Spleen (tissue), 11 donors: ENCODE measurements at regions not wholly inside any gene's neighbourhood (a gene's known extent, or its start where the extent isn't known, plus 50 kb on each side); places are given as distances from the start of the nearest gene placed in this dataset.

ENCODE experiments used
- DNase-seq: peaks from one replicate; pipeline ENCODE4 v3.0.0-alpha.2; 2020
- H3K27ac ChIP-seq, 8 donors: fragments of 200-600 bp; sonication (generic) in 7 of 8; 1 replicate in 4 of 8; 2 replicates in 4 of 8; pipeline versions ENCODE4 v1.5.0 to v1.8.0; 2016 to 2021; ENCODE audit warnings: inconsistent platforms in 4 of 8, mild to moderate bottlenecking in 4 of 8, moderate library complexity in 1 of 8
- H3K27me3 ChIP-seq, 7 donors: fragments of 200-600 bp; sonication (generic) in 6 of 7; replicated peaks in 1 of 7; 1 replicate in 4 of 7; 2 replicates in 3 of 7; pipeline versions ENCODE4 v1.5.0 to v1.8.0; 2016 to 2021; ENCODE audit warnings: inconsistent platforms in 3 of 7, mild to moderate bottlenecking in 1 of 7
- H3K36me3 ChIP-seq, 6 donors: fragments of 200-600 bp; sonication (generic) in 5 of 6; 1 replicate in 4 of 6; 2 replicates in 2 of 6; pipeline versions ENCODE4 v1.5.0 to v1.8.0; 2016 to 2021; ENCODE audit warnings: inconsistent platforms in 2 of 6
- H3K4me1 ChIP-seq, 6 donors: fragments of 200-600 bp; sonication (generic) in 5 of 6; 1 replicate in 3 of 6; 2 replicates in 3 of 6; pipeline versions ENCODE4 v1.5.0 to v1.8.0; 2016 to 2021; ENCODE audit warnings: inconsistent platforms in 3 of 6
- H3K4me3 ChIP-seq, 8 donors: fragments of 200-600 bp; sonication (generic) in 7 of 8; 1 replicate in 4 of 8; 2 replicates in 4 of 8; pipeline versions ENCODE4 v1.5.0 to v1.8.0; 2016 to 2021; ENCODE audit warnings: inconsistent platforms in 4 of 8, mild to moderate bottlenecking in 4 of 8, moderate library complexity in 2 of 8
- H3K9me3 ChIP-seq, 8 donors: fragments of 200-600 bp; sonication (generic) in 7 of 8; 1 replicate in 4 of 8; 2 replicates in 4 of 8; pipeline versions ENCODE4 v1.5.0 to v1.8.0; 2016 to 2021; ENCODE audit warnings: inconsistent platforms in 4 of 8
- CTCF ChIP-seq, 11 experiments: fragments of 200-600 bp in 7 of 11; fragments of 450-650 bp in 4 of 11; sonication (generic) in 4 of 11; IDR thresholded peaks in 8 of 11; conservative IDR thresholded peaks in 3 of 11; 1 replicate in 7 of 11; 2 replicates in 4 of 11; pipeline versions ENCODE4 v1.4.0 to v1.8.0; 2016 to 2021; ENCODE audit warnings: antibody characterized with exemption in 11 of 11, inconsistent platforms in 4 of 11, mild to moderate bottlenecking in 1 of 11
- POLR2A ChIP-seq, 3 donors: fragments of 450-650 bp; IDR thresholded peaks; one replicate each; pipeline ENCODE4 v1.5.1; 2017; ENCODE audit warnings: antibody characterized with exemption in 3 of 3, mild to moderate bottlenecking in 1 of 3
- POLR2AphosphoS5 ChIP-seq, 3 donors: sonication (generic); formaldehyde crosslinking; IDR thresholded peaks; one replicate each; pipeline ENCODE4 v1.5.1; 2017; ENCODE audit warnings: antibody characterized with exemption in 3 of 3
- WGBS, 5 donors: extraction: QIAGEN DNeasy Blood & Tissue Kit in 3 of 5; methylation state at CpG; one replicate each; pipeline versions ENCODE4 v1.1.5 to v1.1.7; 2013 to 2018; 5-methylcytosine and 5-hydroxymethylcytosine counted together
- intact Hi-C: fragments of 100-400 bp; cut with DNase I; formaldehyde crosslinking; loops from one replicate; pipeline ENCODE4 v1.15.0; 2023; ENCODE audit warnings: low total_unique reads
- donor health status: healthy with polysubstance abuse.
- donor health status: DM: no; HTN: no; CAD: no; lungs with moderate emphysema.
- donor health status: DM: no; HTN: no; CAD: no.
- donor health status: Bipolar disorder and iron deficiency.
- donor health status: healthy.
- donor health status: DM: no; HTN: no; CAD: no.
- donor health status: DM: yes; HTN: yes; CAD: no.

GRCh38 chr16:9235867-9236266 lies 144.4 kb downstream of the HAPSTR1 start:
- no peak for DNase-seq
- WGBS, 5 donors: 23 to 44% (median 34%) methylated on average over 2 of the region's 2 CpGs
- Histone ChIP-seq H3K36me3 (no peaks in the 10 kb centered on the region), H3K4me3 (no peak overlapping the region), H3K9me3 (peaks cover 0 to 16% (median 10%) of the 10 kb centered on the region in 8 donors), H3K4me1 (peaks cover 0 to 5% (median 0%) of the 10 kb centered on the region in 6 donors), H3K27ac (no peak overlapping the region), H3K27me3 (peaks cover 0 to 15% (median 0%) of the 10 kb centered on the region in 7 donors)
- intact Hi-C loops: no loop called here
- TF ChIP-seq POLR2AphosphoS5 (IDR thresholded peaks at IDR 0.05): no peak
- no peak for TF ChIP-seq POLR2A (IDR thresholded peaks at IDR 0.05)
- no peak for TF ChIP-seq CTCF (IDR thresholded peaks at IDR 0.05 in 8 of 11, conservative IDR thresholded peaks at IDR 0.05 in 3 of 11)

GRCh38 chr16:9236319-9236718 lies 144.9 kb downstream of the HAPSTR1 start:
- Histone ChIP-seq H3K9me3 (peaks cover 0 to 16% (median 10%) of the 10 kb centered on the region in 8 donors), H3K27me3 (peaks cover 0 to 11% (median 0%) of the 10 kb centered on the region in 7 donors), H3K27ac (no peak overlapping the region), H3K4me3 (no peak overlapping the region), H3K4me1 (peaks cover 0 to 5% (median 0%) of the 10 kb centered on the region in 6 donors), H3K36me3 (no peaks in the 10 kb centered on the region)
- intact Hi-C loops: no loop called here
- WGBS, 5 donors: 62 to 83% (median 70%) methylated on average over 5 of the region's 5 CpGs
- no peak for DNase-seq
- TF ChIP-seq POLR2AphosphoS5 (IDR thresholded peaks at IDR 0.05): no peak
- no peak for TF ChIP-seq POLR2A (IDR thresholded peaks at IDR 0.05)
- no peak for TF ChIP-seq CTCF (IDR thresholded peaks at IDR 0.05 in 8 of 11, conservative IDR thresholded peaks at IDR 0.05 in 3 of 11)

- WGBS, 5 donors: 92 to 100% (median 95%) methylated on average over 1 of the region's 1 CpG
- Histone ChIP-seq H3K4me1 (peaks cover 0 to 5% (median 0%) of the 10 kb centered on the region in 6 donors), H3K27me3 (peaks cover 0 to 4% (median 0%) of the 10 kb centered on the region in 7 donors), H3K36me3 (no peaks in the 10 kb centered on the region), H3K9me3 (peaks cover 0 to 16% (median 10%) of the 10 kb centered on the region in 8 donors), H3K27ac (no peak overlapping the region), H3K4me3 (no peak overlapping the region)
- intact Hi-C loops: no loop called here
- TF ChIP-seq POLR2AphosphoS5 (IDR thresholded peaks at IDR 0.05) (no peak), CTCF (IDR thresholded peaks at IDR 0.05 in 8 of 11, conservative IDR thresholded peaks at IDR 0.05 in 3 of 11) (no peak), POLR2A (IDR thresholded peaks at IDR 0.05) (no peak)
- no peak for DNase-seq
These were observed 146.9 kb downstream of the HAPSTR1 start for GRCh38 chr16:9238346-9238745.

- Histone ChIP-seq H3K4me3 (no peak overlapping the region), H3K27me3 (no peaks in the 10 kb centered on the region), H3K9me3 (peaks cover 0 to 16% (median 10%) of the 10 kb centered on the region in 8 donors), H3K27ac (no peak overlapping the region), H3K4me1 (no peaks in the 10 kb centered on the region), H3K36me3 (no peaks in the 10 kb centered on the region)
- TF ChIP-seq CTCF (IDR thresholded peaks at IDR 0.05 in 8 of 11, conservative IDR thresholded peaks at IDR 0.05 in 3 of 11) (no peak), POLR2A (IDR thresholded peaks at IDR 0.05) (no peak), POLR2AphosphoS5 (IDR thresholded peaks at IDR 0.05) (no peak)
- no peak for DNase-seq
- intact Hi-C loops: no loop called here
These were observed 149.7 kb downstream of the HAPSTR1 start for GRCh38 chr16:9241177-9241576.
